HAP-1 (cell line): ENCODE measurements at regions not wholly inside any gene's neighbourhood (a gene's known extent, or its start where the extent isn't known, plus 50 kb on each side); places are given as distances from the start of the nearest gene placed in this dataset.
"Not testable (repeated sequence)": the region's sequence is repeated elsewhere in the genome, so short reads cannot be mapped to it uniquely, and the experiment has no call there.

Experiments
- DNase-seq, 2 experiments: peaks; one replicate each; pipeline ENCODE4 v3.0.0-alpha.2; 2016 to 2020; ENCODE audit warnings: low spot score in 2 of 2
- H3K27me3 ChIP-seq: fragments of 250-450 bp; sonication (Bioruptor Pico); 2 replicates; pipeline ENCODE4 v1.5.1; 2020; ENCODE audit warnings: low read depth, mild to moderate bottlenecking, moderate library complexity
- H3K36me3 ChIP-seq: fragments of 250-450 bp; sonication (Bioruptor Pico); replicated peaks from 2 replicates; pipeline ENCODE4 v1.5.1; 2020; ENCODE audit warnings: mild to moderate bottlenecking
- H3K4me1 ChIP-seq: fragments of 250-450 bp; sonication (Bioruptor Pico); 2 replicates; pipeline ENCODE4 v1.5.1; 2020; ENCODE audit warnings: mild to moderate bottlenecking
- H3K4me3 ChIP-seq: fragments of 250-450 bp; sonication (Bioruptor Pico); 2 replicates; pipeline ENCODE4 v1.5.1; 2020; ENCODE audit warnings: mild to moderate bottlenecking, moderate library complexity
- H3K9me3 ChIP-seq: fragments of 250-450 bp; sonication (Bioruptor Pico); 2 replicates; pipeline ENCODE4 v1.5.1; 2020; ENCODE audit warnings: mild to moderate bottlenecking, moderate library complexity
- in situ Hi-C: fragments of 300-500 bp; cut with MboI; formaldehyde crosslinking; loops from 3 replicates; pipeline ENCODE4 v1.14.3; 2020; ENCODE audit warnings: low sequenced_read_pairs, inconsistent platforms, mixed read lengths

DNA sequence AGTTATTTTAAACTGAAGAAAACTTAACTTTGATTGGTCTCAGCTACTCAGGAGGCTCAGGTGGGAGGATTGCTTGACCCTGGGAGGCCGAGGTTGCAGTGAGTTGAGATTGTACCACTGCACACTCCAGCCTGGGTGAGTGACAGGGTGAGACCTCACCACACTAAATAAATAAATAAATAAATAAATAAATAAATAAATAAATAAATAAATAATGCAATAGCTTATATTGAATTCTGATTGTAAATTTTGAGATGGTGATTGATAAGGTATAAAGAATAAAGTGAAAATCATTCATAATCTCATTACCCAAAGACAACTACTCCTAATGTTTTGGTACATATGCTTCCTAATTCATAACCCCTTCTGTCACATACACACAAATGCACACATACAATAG, 58.1 kb downstream of the TUBA3C start:
- Histone ChIP-seq H3K27me3 (no peaks in the 10 kb centered on the region), H3K9me3 (no peaks in the 10 kb centered on the region; the same call in 1 of the 2 replicates), H3K36me3 (no peaks in the 10 kb centered on the region), H3K4me3 (no peak overlapping the region), H3K4me1 (no peaks in the 10 kb centered on the region)
- no peak for DNase-seq
- in situ Hi-C loops = no loop called here

DNA sequence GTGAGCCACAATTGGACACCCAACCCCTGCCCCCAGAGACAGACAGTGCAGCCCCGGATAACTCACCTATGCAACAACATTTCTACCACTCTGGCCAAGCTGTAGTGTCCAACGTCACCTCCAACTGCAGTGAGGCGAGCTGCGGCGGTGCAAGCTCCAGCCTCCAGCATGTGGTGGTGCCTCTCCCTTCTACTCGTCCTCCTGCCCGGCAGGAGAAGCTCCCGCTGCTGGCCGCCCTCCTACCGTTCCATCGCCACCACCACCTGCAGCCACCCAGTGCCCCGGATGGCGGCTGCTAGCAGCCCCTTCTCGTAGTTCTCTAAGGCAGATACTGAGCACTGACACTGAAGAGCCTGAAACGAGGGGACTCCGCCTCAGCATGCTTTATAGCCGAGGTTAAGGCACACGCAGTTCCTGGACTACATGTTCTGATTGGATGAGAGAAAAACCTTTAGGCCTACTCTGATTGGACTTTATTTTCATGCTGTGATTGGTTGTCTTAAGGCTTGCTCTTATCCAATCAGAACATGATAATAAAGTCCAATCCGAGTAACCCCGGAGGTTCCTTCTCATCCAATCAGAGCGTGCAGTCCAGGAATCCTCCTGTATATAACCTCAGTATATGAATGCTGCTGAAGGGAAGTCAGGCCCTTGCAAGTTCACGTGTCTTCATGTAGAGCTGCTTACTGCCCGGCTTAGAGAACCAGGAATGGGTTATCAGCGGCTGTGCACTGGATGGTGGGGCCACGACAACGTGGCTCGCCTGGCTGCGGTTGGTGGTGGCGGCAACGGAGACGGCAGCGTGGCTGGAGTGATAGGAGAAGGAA, 63.5 kb downstream of the TUBA3C start:
- Histone ChIP-seq H3K36me3 (no peaks in the 10 kb centered on the region), H3K4me1 (no peaks in the 10 kb centered on the region), H3K27me3 (no peaks in the 10 kb centered on the region), H3K9me3 (no peaks in the 10 kb centered on the region; the same call in 1 of the 2 replicates), H3K4me3 (no peak overlapping the region)
- DNase-seq = no peak
- in situ Hi-C loops = no loop called here

DNA sequence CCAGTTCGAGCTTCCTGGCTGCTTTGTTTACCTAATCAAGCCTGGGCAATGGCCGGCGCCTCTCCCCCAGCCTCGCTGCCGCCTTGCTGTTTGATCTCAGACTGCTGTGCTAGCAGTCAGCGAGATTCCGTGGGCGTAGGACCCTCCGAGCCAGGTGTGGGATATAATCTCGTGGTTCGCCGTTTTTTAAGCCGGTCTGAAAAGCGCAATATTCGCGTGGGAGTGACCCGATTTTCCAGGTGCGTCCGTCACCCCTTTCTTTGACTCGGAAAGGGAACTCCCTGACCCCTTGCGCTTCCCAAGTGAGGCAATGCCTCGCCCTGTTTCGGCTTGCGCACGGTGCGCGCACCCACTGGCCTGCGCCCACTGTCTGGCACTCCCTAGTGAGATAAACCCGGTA, 72.4 kb downstream of the TUBA3C start:
- H3K4me1 ChIP-seq, DNase-seq, H3K27me3 ChIP-seq, H3K4me3 ChIP-seq, H3K36me3 ChIP-seq, in situ Hi-C loops, H3K9me3 ChIP-seq: not testable (repeated sequence)

DNA sequence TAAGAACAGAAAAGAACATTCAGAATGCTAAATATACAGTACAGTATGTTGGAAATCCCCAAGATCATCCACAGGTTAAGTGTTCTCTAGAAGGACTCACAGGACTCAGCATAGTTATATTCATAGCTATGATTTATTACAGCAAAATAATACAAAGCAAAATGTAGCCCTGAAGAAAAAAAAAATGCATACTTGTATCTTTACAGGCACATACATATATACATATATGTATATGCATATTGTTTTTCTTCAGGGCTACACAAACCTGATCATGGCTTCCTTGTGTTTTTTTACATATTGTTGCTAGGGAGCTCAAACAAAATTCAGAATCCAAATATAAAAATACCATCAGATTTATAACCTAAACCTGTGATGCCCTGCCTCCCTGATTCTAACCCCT, 78.5 kb downstream of the TUBA3C start:
- Histone ChIP-seq H3K4me1 (no peaks in the 10 kb centered on the region), H3K4me3 (no peak overlapping the region), H3K27me3 (no peaks in the 10 kb centered on the region), H3K9me3 (no peaks in the 10 kb centered on the region), H3K36me3 (no peaks in the 10 kb centered on the region)
- in situ Hi-C loops = no loop called here
- DNase-seq = no peak

DNA sequence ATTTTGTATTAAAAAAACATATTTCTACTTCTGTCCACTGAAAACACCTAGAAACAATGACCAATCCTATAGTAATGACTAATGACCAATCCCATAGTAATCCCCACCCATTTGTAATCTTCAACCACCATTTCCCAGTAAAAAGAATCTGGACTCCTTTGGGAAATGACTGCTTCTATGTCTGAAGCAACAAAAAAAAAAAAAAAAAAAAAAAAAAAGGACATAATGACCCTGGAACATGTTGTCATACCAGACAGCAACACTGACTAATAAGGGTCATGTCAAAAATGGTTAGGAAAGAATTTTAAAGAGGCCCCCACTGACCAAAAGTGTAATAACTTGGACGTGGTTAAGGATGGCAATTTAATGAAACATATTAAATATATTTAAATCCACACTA, 88.3 kb downstream of the TUBA3C start:
- DNase-seq = no peak
- H3K27me3 ChIP-seq = no peaks in the 10 kb centered on the region
- no peak overlapping the region for H3K4me3 ChIP-seq
- no peaks in the 10 kb centered on the region for H3K9me3 ChIP-seq
- in situ Hi-C loops = no loop called here
- no peaks in the 10 kb centered on the region for H3K36me3 ChIP-seq
- no peaks in the 10 kb centered on the region for H3K4me1 ChIP-seq

DNA sequence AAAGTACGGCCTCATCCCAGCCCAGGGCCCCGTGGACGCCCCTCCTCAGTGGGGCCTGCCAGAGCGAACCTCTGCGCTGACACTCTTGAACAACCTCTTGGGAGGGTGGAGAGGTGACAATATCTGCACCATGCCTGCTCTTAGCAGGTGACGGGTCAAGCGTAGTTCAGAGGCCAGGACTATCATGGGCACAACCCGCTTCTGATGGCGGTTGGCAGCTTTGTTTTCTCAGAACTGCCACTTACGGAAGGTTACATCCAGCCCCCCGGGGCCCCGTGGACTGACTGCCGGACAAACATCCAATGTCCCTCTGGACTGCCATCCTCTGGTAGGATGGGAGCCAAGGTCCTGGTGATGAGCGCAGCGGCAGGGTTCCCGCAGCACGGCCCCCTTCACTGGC, 91.1 kb downstream of the TUBA3C start:
- Histone ChIP-seq H3K4me3 (no peak overlapping the region), H3K27me3 (no peaks in the 10 kb centered on the region), H3K4me1 (no peaks in the 10 kb centered on the region), H3K9me3 (no peaks in the 10 kb centered on the region), H3K36me3 (no peaks in the 10 kb centered on the region)
- in situ Hi-C loops = no loop called here
- DNase-seq = no peak

DNA sequence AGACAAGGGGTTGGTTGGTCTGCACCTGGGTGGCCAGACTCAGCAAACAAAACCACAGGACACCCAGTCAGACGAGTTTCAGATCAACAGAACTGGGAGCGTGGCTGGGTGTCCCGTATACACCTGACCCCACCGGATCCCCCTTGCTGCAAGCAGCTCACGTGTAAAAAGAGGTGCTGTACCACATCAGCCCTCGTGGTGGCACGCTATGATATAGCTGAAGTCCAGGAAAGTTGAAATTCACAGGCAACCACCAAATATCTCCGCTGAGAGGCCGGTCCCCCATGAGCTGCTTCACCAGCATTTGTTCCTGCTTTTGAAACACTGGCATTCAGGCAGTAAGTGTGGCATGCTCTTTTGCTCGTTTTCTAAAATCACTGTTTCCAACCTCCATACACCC, 92.3 kb downstream of the TUBA3C start:
- Histone ChIP-seq H3K27me3 (no peaks in the 10 kb centered on the region), H3K4me3 (no peak overlapping the region), H3K36me3 (no peaks in the 10 kb centered on the region), H3K4me1 (no peaks in the 10 kb centered on the region), H3K9me3 (no peaks in the 10 kb centered on the region)
- in situ Hi-C loops = no loop called here
- DNase-seq = no peak

DNA sequence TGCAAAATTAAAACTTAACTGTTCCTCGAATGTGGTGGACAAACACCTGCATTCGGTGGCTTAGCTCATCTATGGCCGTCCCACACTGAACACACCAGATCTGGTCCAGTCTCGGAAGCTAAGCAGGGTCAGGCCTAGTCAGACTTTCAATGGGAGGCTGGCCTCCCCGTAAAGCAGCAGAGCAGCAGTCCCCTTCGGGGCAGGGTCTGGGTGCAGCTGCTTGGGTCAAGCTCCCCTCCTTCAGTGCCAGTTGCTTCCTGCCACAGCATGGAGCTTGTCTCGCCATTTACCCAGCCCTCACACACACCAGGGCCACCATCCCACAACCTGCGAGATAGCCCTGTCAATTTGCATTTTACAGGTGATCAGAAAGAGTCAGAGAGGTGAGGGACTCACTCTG, 93.2 kb downstream of the TUBA3C start:
- H3K4me3 ChIP-seq = no peak overlapping the region
- no peak for DNase-seq
- no peaks in the 10 kb centered on the region for H3K4me1 ChIP-seq
- in situ Hi-C loops = no loop called here
- H3K27me3 ChIP-seq = no peaks in the 10 kb centered on the region
- H3K9me3 ChIP-seq = no peaks in the 10 kb centered on the region
- no peaks in the 10 kb centered on the region for H3K36me3 ChIP-seq

DNA sequence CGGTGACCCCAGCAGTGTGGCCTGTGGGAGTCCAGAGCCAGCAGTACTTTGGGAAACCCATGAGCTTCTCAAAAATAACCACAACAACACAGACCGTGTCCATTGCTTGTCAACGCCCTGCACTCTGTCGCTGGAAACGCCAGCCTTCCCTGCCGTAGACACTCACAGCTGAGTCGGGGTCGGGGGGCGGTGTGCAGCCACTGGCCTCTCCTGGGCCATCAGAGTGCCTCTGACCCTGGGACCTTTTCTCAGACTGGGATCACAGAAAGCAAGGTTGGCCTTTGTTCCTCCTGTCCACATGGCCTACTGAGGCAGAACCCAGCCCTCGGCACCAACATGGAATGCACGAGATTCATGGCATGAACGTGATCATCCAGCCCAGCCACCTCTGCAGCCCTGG, 95.7 kb downstream of the TUBA3C start:
- H3K27me3 ChIP-seq = no peaks in the 10 kb centered on the region
- no peak overlapping the region for H3K4me3 ChIP-seq
- no peaks in the 10 kb centered on the region for H3K36me3 ChIP-seq
- H3K4me1 ChIP-seq = no peaks in the 10 kb centered on the region
- no peak for DNase-seq
- in situ Hi-C loops = no loop called here
- peaks cover 2% of the 10 kb centered on the region; the same call in 1 of the 2 replicates for H3K9me3 ChIP-seq

DNA sequence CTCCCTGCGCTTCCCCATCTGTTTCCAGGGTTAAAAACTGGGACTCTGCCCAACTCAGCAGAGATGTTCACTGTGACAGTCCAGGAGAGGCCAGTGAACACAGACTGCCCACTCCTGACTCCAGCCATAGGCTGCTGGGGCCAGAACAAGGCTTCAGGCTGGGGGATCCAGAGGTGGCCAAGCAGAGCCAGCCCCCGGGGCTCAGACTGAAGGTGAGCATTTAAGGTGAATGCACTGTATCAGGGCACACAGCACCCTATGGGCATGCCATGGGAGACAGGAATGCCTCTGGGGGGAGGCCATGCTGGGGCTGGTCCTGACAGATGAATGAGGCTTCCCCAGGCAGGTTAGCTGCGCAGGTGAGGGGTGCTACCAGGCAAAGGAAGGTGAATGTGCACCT, 96.4 kb downstream of the TUBA3C start:
- no peak overlapping the region for H3K4me3 ChIP-seq
- in situ Hi-C loops = no loop called here
- no peaks in the 10 kb centered on the region for H3K4me1 ChIP-seq
- no peaks in the 10 kb centered on the region for H3K27me3 ChIP-seq
- peaks cover 2% of the 10 kb centered on the region; the same call in 1 of the 2 replicates for H3K9me3 ChIP-seq
- H3K36me3 ChIP-seq = no peaks in the 10 kb centered on the region
- DNase-seq = no peak

DNA sequence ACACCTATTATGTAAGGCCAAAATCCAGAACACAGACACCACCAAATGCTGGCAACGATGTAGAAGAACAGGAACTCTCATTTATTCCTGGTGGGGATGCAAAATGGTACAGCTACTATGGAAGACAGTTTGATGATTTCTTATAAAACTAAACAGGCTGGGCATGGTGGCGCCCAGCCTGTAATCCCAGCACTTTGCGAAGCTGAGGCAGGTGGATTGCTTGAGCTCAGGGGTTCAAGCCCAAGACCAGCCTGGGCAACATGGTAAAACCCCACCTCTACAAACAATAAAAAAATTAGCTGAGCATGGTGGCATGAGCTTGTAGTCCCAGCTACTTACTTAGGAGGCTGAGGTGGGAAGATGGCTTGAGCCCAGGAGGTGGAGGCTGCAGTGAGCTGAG, 98.3 kb downstream of the TUBA3C start:
- Histone ChIP-seq H3K4me1 (no peaks in the 10 kb centered on the region), H3K27me3 (no peaks in the 10 kb centered on the region), H3K36me3 (no peaks in the 10 kb centered on the region), H3K4me3 (no peak overlapping the region), H3K9me3 (peaks cover 2% of the 10 kb centered on the region; the same call in 1 of the 2 replicates)
- no peak for DNase-seq
- in situ Hi-C loops = no loop called here

DNA sequence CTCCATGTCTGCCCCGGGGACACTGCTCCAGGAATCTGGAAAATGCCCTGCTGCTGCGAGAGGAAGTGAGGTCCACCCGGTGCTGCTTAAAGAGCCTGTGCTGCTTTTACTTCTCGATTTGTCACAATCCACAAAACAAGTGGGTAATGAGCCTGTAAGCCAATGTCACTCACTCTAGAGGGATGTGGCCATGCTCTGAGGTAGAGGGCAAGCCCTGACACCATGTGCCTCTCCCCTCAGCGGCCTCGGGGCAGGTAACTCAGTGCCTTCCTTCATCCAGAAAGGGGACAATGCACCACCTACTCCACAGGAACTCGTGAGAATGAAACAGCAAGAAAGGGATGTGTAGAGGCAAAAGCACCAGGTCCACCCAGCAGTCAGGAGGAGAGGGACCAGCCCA, 106.2 kb downstream of the TUBA3C start:
- Histone ChIP-seq H3K36me3 (no peaks in the 10 kb centered on the region), H3K9me3 (no peaks in the 10 kb centered on the region), H3K27me3 (no peaks in the 10 kb centered on the region), H3K4me1 (no peaks in the 10 kb centered on the region), H3K4me3 (no peak overlapping the region)
- in situ Hi-C loops = loop anchor here (10.0 kb wide), 1 partner anchor 71 kb away; no protein-coding TSS in a partner anchor
- DNase-seq = no peak

DNA sequence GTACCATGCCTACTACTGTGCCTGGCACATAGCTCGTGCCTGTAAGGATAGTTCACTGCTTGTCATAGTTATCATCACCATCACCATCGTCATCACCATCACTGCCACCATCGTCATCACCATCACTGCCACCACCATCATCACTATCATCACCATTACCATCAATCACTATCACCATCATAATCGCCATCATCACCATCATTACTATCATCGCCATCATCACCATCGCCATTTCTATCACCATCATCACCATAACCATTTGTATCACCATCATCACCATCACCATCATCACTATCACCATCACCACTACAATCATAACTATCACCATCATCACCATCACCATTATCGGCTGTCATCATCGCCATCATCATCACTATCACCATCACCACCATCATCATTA, 107.1 kb downstream of the TUBA3C start:
- no peaks in the 10 kb centered on the region for H3K36me3 ChIP-seq
- no peaks in the 10 kb centered on the region for H3K4me1 ChIP-seq
- in situ Hi-C loops = loop anchor here (10.0 kb wide), 1 partner anchor 70 kb away; no protein-coding TSS in a partner anchor
- no peaks in the 10 kb centered on the region for H3K27me3 ChIP-seq
- no peak for DNase-seq
- no peaks in the 10 kb centered on the region for H3K9me3 ChIP-seq
- H3K4me3 ChIP-seq = no peak overlapping the region

DNA sequence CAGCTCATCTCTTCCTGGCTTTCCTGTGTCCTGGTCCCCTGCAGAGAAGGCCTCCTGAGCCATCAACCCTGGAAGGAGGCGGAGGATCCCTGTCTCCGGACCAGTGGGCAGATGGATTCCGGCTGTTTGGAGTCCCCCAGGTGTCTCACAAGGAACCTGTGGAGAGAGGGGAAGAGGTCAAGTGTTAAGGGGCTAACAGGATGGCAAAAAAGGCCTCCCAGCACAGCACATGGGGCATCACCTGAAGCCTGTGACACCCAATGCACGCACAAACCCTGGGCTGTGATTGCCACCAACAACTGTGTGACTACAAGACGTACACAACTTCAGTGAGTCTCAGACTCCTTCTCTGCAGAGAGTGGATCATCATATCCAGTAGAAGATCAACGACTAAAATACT, 107.5 kb downstream of the TUBA3C start:
- not testable (repeated sequence) for DNase-seq, H3K36me3 ChIP-seq

More for the DNA sequence above, 107.5 kb downstream of the TUBA3C start:
- not testable (repeated sequence) for H3K4me3 ChIP-seq, H3K9me3 ChIP-seq, H3K4me1 ChIP-seq, H3K27me3 ChIP-seq
- in situ Hi-C loops = loop anchor here (10.0 kb wide), 1 partner anchor 69 kb away; no protein-coding TSS in a partner anchor
